ENCODE measurements at regions not wholly inside any gene's neighbourhood (a gene's known extent, or its start where the extent isn't known, plus 50 kb on each side); places are given as distances from the start of the nearest gene placed in this dataset.

GRCh38 chr1:4977701-4978100 is 323.3 kb downstream of the AJAP1 start:
- DNase-seq = no peak

- no peak for DNase-seq
These were observed 322.5 kb downstream of the AJAP1 start for GRCh38 chr1:4976859-4977440.

GRCh38 chr1:4975856-4976255 is 321.4 kb downstream of the AJAP1 start:
- no peak for DNase-seq

- no peak for DNase-seq
These were observed 320.7 kb downstream of the AJAP1 start for GRCh38 chr1:4974981-4975685.

- no peak for DNase-seq
These were observed 318.9 kb downstream of the AJAP1 start for GRCh38 chr1:4973341-4973740.

- DNase-seq = no peak
These were observed 318.4 kb downstream of the AJAP1 start for GRCh38 chr1:4972761-4973320.

- no peak for DNase-seq
These were observed 317.3 kb downstream of the AJAP1 start for GRCh38 chr1:4971666-4972065.

GRCh38 chr1:4970532-4970931 is 316.1 kb downstream of the AJAP1 start:
- DNase-seq = no peak

- DNase-seq = no peak
These were observed 315.2 kb downstream of the AJAP1 start for GRCh38 chr1:4969556-4970129.

GRCh38 chr1:4965346-4966075 is 311.1 kb downstream of the AJAP1 start:
- DNase-seq = no peak

- no peak for DNase-seq
These were observed 310.4 kb downstream of the AJAP1 start for GRCh38 chr1:4964634-4965345.

- DNase-seq = no peak
These were observed 308.8 kb downstream of the AJAP1 start for GRCh38 chr1:4963251-4963650.

- DNase-seq = no peak
These were observed 308.4 kb downstream of the AJAP1 start for GRCh38 chr1:4962836-4963235.

- DNase-seq = no peak
These were observed 307.7 kb downstream of the AJAP1 start for GRCh38 chr1:4961935-4962645.

- DNase-seq = no peak
These were observed 306.5 kb downstream of the AJAP1 start for GRCh38 chr1:4960782-4961475.

- no peak for DNase-seq
These were observed 305.9 kb downstream of the AJAP1 start for GRCh38 chr1:4960336-4960735.

- no peak for DNase-seq
These were observed 304.8 kb downstream of the AJAP1 start for GRCh38 chr1:4959216-4959615.

GRCh38 chr1:4957027-4957426 is 302.6 kb downstream of the AJAP1 start:
- no peak for DNase-seq

- DNase-seq = no peak
These were observed 300.0 kb downstream of the AJAP1 start for GRCh38 chr1:4954392-4954791.

- DNase-seq = no peak
These were observed 297.2 kb downstream of the AJAP1 start for GRCh38 chr1:4951601-4952000.

GRCh38 chr1:4946343-4946742 is 291.9 kb downstream of the AJAP1 start:
- DNase-seq = no peak
